Common myeloid progenitor, CD34-positive (primary cell): ENCODE measurements at regions not wholly inside any gene's neighbourhood (a gene's known extent, or its start where the extent isn't known, plus 50 kb on each side); places are given as distances from the start of the nearest gene placed in this dataset.
A peak's percentile ranks its signal among the peaks of the same experiment; 100 is the strongest.

Source experiments
- CTCF ChIA-PET: fragments of 350-600 bp; sonication (Branson Sonifier 250); formaldehyde crosslinking; loops from one replicate; lab custom pipeline; 2021; ENCODE audit warnings: antibody characterized with exemption; lab: Charles Lee
- POLR2A ChIA-PET: fragments of 350-600 bp; sonication (Branson Sonifier 250); formaldehyde crosslinking; loops from one replicate; lab custom pipeline; 2021; ENCODE audit warnings: antibody characterized with exemption; lab: Charles Lee
- DNase-seq, 3 donors: peaks; one replicate each; pipeline versions ENCODE4 v3.0.0 to v3.0.0-alpha.2; 2013
- H3K27ac ChIP-seq, 2 experiments: 1 replicate in 1 of 2; 2 replicates in 1 of 2; pipeline ENCODE4 v1.7.0; 2013; ENCODE audit warnings: inconsistent platforms in 2 of 2, low read length in 2 of 2, mild to moderate bottlenecking in 2 of 2, low read depth in 1 of 2, moderate library complexity in 1 of 2; ENCODE audit not compliant: severe bottlenecking in 2 of 2, insufficient read depth in 1 of 2, poor library complexity in 1 of 2
- H3K27me3 ChIP-seq, 5 experiments: replicated peaks in 2 of 5; 1 replicate in 3 of 5; 2 replicates in 2 of 5; pipeline versions ENCODE4 v1.6.1 to v1.7.0; 2013; ENCODE audit warnings: low read length in 4 of 5, mild to moderate bottlenecking in 2 of 5, moderate library complexity in 2 of 5, inconsistent platforms in 1 of 5; ENCODE audit not compliant: insufficient read depth in 5 of 5, control insufficient read depth in 4 of 5
- H3K36me3 ChIP-seq, 4 experiments: 1 replicate in 2 of 4; 2 replicates in 2 of 4; pipeline versions ENCODE4 v1.6.1 to v1.7.0; 2013; ENCODE audit warnings: low read length in 3 of 4, control low read depth in 1 of 4, mild to moderate bottlenecking in 1 of 4; ENCODE audit not compliant: control insufficient read depth in 4 of 4, insufficient read depth in 4 of 4
- H3K4me1 ChIP-seq, 4 experiments: 1 replicate in 3 of 4; 2 replicates in 1 of 4; pipeline versions ENCODE4 v1.6.1 to v1.7.1; 2013; ENCODE audit warnings: low read length in 3 of 4, mild to moderate bottlenecking in 3 of 4, control low read depth in 1 of 4, inconsistent platforms in 1 of 4, moderate library complexity in 1 of 4; ENCODE audit not compliant: control insufficient read depth in 4 of 4, insufficient read depth in 4 of 4; ENCODE audit errors: control extremely low read depth in 1 of 4
- H3K4me3 ChIP-seq, 7 experiments: 1 replicate in 4 of 7; 2 replicates in 3 of 7; pipeline versions ENCODE4 v1.5.1 to v1.7.0; 2013; ENCODE audit warnings: mild to moderate bottlenecking in 7 of 7, low read length in 6 of 7, moderate library complexity in 6 of 7, inconsistent platforms in 2 of 7, low read depth in 2 of 7, control low read depth in 1 of 7; ENCODE audit not compliant: insufficient read depth in 4 of 7, control insufficient read depth in 1 of 7; ENCODE audit errors: extremely low read depth in 1 of 7
- H3K9me3 ChIP-seq, 5 experiments: 1 replicate in 4 of 5; 2 replicates in 1 of 5; pipeline versions ENCODE4 v1.6.1 to v1.7.1; 2013; ENCODE audit warnings: low read length in 4 of 5, mild to moderate bottlenecking in 2 of 5, inconsistent platforms in 1 of 5, low read depth in 1 of 5, moderate library complexity in 1 of 5; ENCODE audit not compliant: control insufficient read depth in 4 of 5, insufficient read depth in 2 of 5; ENCODE audit errors: control extremely low read depth in 1 of 5
- WGBS: methylation state at CpG from one replicate; pipeline ENCODE4 v1.1.5; 2013; ENCODE audit not compliant: insufficient coverage; 5-methylcytosine and 5-hydroxymethylcytosine counted together

DNA sequence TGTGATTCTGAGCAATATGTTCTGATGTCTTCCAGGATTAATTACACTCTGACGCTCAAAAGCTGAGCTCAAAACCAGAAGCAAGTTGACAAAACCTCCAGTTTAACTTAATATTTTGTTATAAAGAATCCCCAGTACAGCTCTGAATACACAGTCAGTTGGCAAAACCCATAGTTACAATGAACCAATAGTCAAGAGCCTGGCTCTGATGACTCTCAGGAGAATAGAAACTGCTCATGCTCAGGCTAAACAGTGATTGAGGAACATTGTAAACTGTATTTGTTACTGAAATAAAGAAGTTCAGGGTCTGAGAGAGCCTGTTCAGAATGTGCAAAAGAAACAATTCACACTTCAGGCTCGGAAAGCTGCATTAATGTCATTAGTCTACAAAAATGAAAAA is 1565.9 kb downstream of the SUCLG1 start:
- H3K4me1 ChIP-seq: no peaks in the 10 kb centered on the region
- H3K27ac ChIP-seq: no peak overlapping the region
- WGBS: 100% methylated on average over 1 of the region's 2 CpGs
- no peaks in the 10 kb centered on the region for H3K9me3 ChIP-seq
- no peaks in the 10 kb centered on the region for H3K27me3 ChIP-seq
- DNase-seq: no peak
- no peak overlapping the region for H3K4me3 ChIP-seq
- no peaks in the 10 kb centered on the region for H3K36me3 ChIP-seq
- ChIA-PET CTCF (no interaction called here), POLR2A (no interaction called here)

DNA sequence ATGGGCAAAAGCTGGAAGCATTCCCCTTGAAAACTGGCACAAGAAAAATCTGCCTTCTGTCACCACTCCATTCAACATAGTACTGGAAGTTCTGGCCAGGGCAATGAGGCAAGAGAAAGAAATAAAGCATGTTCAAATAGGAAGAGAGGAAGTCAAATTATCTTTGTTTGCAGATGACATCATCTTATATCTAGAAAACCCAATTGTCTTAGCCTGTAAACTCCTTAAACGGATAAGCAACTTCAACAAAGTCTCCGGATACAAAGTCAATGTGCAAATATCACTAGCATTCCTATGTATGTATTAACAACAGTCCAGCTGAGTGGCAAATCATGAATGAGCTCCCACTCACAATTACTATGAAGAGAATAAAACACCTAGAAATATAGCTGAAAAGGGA is 1579.3 kb downstream of the SUCLG1 start:
- DNase-seq: peak in 1 of 3 donors; percentile 11
- H3K4me3 ChIP-seq: no peak overlapping the region
- peaks cover 0 to 9% (median 0%) of the 10 kb centered on the region in 4 experiments for H3K4me1 ChIP-seq
- CTCF ChIA-PET: no interaction called here
- POLR2A ChIA-PET: no interaction called here
- H3K27me3 ChIP-seq: no peaks in the 10 kb centered on the region
- H3K36me3 ChIP-seq: no peaks in the 10 kb centered on the region
- no CpG with 5 or more reads among the region's 2 CpGs for WGBS
- H3K27ac ChIP-seq: no peak overlapping the region
- H3K9me3 ChIP-seq: peaks cover 0 to 2% (median 0%) of the 10 kb centered on the region in 5 experiments

DNA sequence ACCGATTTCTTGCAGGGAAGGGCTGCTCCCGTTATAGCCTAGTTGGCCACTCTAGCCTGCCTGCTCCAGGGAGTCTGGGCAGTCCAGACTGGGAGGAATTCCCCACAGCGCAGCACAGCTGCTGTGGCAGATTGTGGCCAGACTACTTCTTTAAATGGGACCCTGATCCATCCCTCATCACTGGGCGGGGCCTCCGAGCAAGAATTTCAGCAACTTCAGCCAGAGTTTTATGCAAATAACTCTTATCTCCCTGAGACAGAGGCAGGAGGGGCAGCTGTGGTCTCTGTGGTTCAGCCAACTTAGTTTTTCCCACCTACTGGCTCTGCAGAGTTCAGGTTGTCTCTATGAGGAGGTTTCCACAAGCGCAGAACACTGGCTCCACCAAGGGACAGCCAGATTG is 1583.2 kb downstream of the SUCLG1 start:
- peak; percentile 89 to 96 (median 92) for DNase-seq
- no peaks in the 10 kb centered on the region for H3K27me3 ChIP-seq
- 30% methylated on average over 6 of the region's 6 CpGs for WGBS
- H3K4me1 ChIP-seq: peaks cover 0 to 9% (median 0%) of the 10 kb centered on the region in 4 experiments
- no peak overlapping the region for H3K4me3 ChIP-seq
- H3K9me3 ChIP-seq: peaks cover 0 to 4% (median 1%) of the 10 kb centered on the region in 5 experiments
- ChIA-PET CTCF (interaction anchor here (0.5 kb wide), 1 partner anchor 530 kb away, joined by 3 read pairs; no protein-coding TSS in a partner anchor), POLR2A (interaction anchor here (1.2 kb wide), 1 partner anchor 23 kb away, joined by 4 read pairs; no protein-coding TSS in a partner anchor)
- H3K36me3 ChIP-seq: no peaks in the 10 kb centered on the region
- H3K27ac ChIP-seq: no peak overlapping the region

DNA sequence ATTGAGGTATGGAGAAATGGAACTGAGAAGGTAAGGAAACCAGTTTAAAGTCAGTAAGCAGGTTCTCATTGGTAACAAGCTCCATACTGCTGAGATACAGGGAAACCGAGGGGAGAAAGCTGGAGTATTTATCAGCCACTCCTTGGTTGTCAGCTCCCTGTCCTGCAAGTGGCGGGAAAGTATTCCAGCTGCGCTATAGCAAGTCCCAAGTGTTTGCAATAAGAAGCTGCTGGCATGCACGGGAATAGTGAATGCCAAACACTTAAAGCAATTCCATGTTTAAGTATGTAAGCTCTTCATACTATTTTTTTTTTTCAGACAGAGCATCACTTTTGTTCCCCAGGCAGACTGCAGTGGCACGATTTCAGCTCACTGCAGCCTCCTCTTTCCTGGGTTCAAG is 1601.1 kb downstream of the SUCLG1 start:
- CTCF ChIA-PET: interaction anchor here (0.7 kb wide), 1 partner anchor 11 kb away, joined by 3 read pairs; no protein-coding TSS in a partner anchor
- no peak for DNase-seq
- Histone ChIP-seq H3K27ac (no peak overlapping the region), H3K4me3 (no peak overlapping the region), H3K36me3 (no peaks in the 10 kb centered on the region), H3K27me3 (no peaks in the 10 kb centered on the region), H3K9me3 (no peaks in the 10 kb centered on the region), H3K4me1 (peaks cover 0 to 22% (median 1%) of the 10 kb centered on the region in 4 experiments)
- WGBS: 94% methylated on average over 2 of the region's 5 CpGs
- POLR2A ChIA-PET: no interaction called here

DNA sequence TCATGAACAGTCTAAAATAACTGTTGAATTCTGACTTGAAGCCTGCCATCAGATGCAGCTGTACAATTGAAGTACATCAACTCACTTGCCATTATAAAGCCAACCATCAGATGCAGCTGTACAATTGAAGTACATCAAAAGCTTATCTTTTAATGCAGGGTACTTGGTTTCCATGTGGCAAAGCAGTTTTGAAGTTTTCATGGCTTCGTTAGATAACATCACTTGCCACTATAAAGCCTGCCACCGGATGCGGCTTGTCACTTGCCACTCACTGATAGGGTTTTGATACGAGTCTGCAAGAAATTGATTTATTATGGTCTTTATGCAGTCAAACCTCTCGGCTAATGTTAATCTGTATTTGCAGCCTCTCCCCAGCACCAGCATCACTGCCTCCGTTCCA is 1605.8 kb downstream of the SUCLG1 start:
- Histone ChIP-seq H3K36me3 (no peaks in the 10 kb centered on the region), H3K9me3 (no peaks in the 10 kb centered on the region), H3K27ac (no peak overlapping the region), H3K27me3 (no peaks in the 10 kb centered on the region), H3K4me3 (no peak overlapping the region), H3K4me1 (peaks cover 0 to 39% (median 1%) of the 10 kb centered on the region in 4 experiments)
- peak; percentile 86 to 95 (median 89) for DNase-seq
- ChIA-PET POLR2A (interaction anchor here (0.6 to 1.5 kb wide), 2 partner anchors 23 to 301 kb away, joined by 3 to 4 read pairs; no protein-coding TSS in a partner anchor), CTCF (interaction anchor here (0.6 to 1.3 kb wide), 3 partner anchors 10 to 20 kb away, joined by 3 read pairs; no protein-coding TSS in a partner anchor)
- WGBS: 32% methylated on average over 6 of the region's 6 CpGs

DNA sequence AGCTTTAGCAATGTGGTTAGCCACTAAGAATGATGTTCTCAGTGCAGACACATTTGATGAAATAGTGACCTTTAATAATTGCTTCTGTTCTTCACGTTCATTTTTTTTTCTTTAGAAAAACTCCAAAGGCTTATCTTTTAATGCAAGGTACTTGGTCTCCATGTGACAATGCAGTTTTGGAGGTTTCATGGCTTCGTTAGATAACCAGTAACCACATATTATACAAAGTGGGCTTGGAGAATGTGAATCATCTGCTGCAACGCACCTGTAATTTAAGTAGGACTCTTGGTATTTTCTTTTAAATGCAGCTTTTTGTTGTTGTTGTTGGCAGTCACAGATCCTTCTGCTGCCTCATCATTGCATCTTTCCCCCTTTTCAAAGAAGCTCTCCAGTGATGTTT is 1606.3 kb downstream of the SUCLG1 start:
- 0% methylated on average over 1 of the region's 3 CpGs for WGBS
- DNase-seq: peak; percentile 59 to 92 (median 80)
- Histone ChIP-seq H3K4me1 (peaks cover 0 to 39% (median 1%) of the 10 kb centered on the region in 4 experiments), H3K4me3 (no peak overlapping the region), H3K27ac (no peak overlapping the region), H3K9me3 (no peaks in the 10 kb centered on the region), H3K27me3 (no peaks in the 10 kb centered on the region), H3K36me3 (no peaks in the 10 kb centered on the region)
- CTCF ChIA-PET: interaction anchor here (0.9 to 1.3 kb wide), 3 partner anchors 10 to 20 kb away, joined by 3 read pairs; no protein-coding TSS in a partner anchor
- POLR2A ChIA-PET: interaction anchor here (1.5 kb wide), 1 partner anchor 23 kb away, joined by 4 read pairs; no protein-coding TSS in a partner anchor

DNA sequence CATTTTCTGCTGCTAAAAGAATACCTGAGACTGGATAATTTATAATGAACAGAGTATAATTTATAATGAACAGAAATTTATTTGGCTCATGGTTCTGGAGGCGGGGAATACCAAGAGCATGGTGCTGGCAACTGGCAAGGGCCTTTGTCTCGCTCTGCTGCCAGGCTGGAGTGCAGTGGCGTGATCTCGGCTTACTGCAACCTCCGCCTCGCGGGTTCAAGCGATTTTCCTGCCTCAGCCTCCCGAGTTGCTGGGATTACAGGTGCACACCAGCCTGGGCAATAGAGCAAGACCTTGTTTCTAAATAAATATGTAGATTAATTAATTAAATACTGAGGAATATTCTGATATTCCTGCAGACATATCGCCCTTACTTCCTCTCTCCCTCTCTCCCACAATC is 1610.8 kb downstream of the SUCLG1 start:
- ChIA-PET CTCF (no interaction called here), POLR2A (no interaction called here)
- 98% methylated on average over 5 of the region's 10 CpGs for WGBS

More for the DNA sequence above, 1610.8 kb downstream of the SUCLG1 start:
- no peaks in the 10 kb centered on the region for H3K36me3 ChIP-seq
- no peaks in the 10 kb centered on the region for H3K9me3 ChIP-seq
- H3K4me3 ChIP-seq: no peak overlapping the region
- peaks cover 0 to 19% (median 0%) of the 10 kb centered on the region in 4 experiments for H3K4me1 ChIP-seq
- no peak overlapping the region for H3K27ac ChIP-seq
- H3K27me3 ChIP-seq: no peaks in the 10 kb centered on the region
- DNase-seq: no peak
